ENCODE measurements at regions not wholly inside any gene's neighbourhood (a gene's known extent, or its start where the extent isn't known, plus 50 kb on each side); places are given as distances from the start of the nearest gene placed in this dataset.

DNA sequence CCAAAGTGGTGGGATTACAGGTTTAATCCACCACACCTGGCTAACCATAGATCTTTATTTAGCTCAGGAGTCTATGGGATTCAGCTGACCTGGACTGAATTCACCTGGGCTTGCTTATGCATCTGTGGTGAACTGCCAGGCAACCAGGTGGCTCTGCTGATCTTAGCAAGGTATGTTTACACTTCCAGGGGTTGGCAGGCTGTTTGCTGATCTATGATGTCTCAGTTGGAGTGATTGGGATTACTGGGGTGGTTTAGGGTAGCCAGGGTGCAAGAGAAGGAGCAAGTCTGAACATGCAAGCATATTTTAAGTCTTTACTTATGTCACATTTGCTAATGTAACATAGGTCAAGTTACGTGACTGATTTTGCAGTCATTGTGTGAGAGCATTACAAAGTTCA lies 63.6 kb upstream of the JAK2 start:
- DNase-seq, result no peak

DNA sequence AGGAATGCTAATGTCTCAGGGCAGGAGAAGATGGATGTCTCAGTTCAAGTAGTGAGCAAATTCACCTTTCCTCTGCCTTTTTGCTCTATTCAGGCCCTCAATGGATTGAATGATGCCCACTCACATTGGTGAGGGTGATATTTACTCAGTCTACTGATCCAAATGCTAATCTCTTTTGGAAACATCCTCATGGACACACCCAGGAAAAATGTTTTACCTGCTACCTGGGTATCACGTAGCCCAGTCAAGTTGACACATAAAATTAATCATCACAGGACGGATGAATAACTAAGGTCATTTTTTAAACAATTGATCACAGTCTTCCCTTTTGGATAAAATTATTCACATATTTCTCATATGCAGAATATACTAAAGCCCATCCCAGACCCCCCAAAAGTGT lies 63.0 kb upstream of the JAK2 start:
- DNase-seq, result no peak

DNA sequence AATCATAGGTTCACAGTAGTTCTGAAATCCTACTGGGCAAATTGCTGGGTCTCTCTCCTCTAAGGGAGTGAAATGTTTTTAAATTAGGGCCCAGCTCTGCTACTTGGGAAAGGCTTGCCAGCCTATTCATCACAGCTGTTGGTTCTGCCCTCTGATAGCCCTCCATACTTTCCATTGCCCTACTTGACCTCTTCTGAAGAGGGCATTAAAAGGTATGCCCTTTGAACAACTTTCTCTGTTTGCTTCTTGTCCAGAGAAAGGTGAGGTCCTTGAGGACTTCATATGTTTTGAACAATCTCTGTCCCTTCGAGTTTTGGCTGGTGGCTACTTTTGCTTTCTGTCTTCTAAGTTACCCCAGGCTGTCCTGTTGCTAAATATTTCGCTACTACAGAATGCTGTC lies 62.3 kb upstream of the JAK2 start:
- DNase-seq, result no peak

DNA sequence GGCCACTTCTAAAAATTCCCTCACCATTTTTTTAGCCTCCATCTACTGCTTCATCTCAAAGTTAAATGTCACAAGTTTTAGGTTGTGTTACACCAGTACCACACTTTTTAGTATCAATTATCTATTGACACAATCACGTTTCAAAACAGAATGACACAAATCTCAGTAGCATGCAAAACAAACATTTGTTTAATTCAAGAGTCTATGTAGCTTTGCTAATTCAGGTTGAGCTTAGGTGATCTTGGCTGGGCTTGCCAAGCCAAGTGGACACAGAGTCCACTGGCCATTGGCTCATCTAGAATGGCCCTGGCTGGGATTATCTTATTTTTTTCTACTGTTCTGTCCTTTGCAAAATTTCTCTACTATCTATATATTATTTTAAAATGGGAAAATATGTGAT lies 61.9 kb upstream of the JAK2 start:
- DNase-seq, result no peak

DNA sequence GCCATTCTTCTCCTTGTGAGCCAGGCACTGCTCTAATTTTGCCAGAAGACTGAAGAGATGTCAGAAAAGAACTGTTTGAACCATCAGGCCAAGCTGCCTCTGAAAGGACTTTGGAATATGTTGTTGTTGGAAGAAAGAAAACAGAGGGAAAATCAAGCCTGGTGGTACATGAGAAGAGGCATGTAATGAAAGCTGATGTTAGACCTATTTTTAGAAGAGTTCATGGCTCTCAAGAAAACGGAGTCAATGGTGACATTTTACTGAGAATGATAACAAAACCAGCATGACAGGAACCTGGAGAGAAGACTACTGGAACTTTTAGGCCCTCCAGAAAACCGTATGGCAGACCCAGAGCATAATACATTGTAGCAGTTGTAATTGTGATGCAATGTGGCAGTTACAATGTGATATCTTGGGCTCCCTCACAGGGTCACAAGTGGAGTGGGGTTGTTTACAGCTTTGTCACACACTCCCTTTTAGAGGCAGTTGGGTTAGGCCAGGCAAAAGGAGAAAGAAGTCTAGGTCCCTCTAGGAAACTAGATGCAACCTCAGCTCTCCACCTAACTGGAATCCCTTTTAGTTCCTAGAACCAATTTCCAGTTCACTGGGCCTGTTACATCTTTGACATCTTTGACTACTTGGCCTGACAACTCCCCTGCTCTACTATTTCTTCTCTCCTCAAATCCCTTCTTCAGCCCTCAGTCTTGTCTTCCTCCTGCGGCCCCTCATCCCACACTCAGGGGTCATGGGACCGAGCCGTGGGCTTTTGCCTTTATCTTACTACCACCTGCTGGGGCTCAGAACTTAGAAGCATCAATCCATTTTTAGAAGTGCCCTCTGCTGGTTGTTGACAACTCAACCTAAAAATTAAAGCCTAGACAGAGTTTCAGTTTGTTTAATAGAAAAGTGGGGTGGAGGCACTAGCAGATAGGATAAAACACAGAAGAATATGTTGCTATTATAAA lies 61.2 kb upstream of the JAK2 start:
- peak; percentile 12 for DNase-seq

DNA sequence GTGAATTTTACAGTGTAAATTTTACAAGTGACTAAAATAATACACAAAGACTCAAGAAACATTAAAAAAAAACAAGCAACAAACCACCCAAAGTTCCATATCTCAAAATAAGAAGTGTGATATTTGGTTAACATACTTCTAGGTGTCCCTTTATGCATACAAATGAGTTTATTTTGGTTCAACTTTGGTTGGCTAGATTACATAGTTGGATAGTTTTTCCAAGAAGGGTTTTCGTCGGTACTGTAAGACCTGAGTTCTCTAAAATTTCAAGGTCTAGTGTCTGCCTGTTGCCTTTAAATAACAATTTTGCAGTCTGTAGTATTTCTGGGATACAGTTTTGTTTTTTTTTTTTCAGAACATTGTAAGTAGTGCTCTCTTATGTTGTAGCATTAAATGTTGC lies 58.8 kb upstream of the JAK2 start:
- DNase-seq, result no peak

DNA sequence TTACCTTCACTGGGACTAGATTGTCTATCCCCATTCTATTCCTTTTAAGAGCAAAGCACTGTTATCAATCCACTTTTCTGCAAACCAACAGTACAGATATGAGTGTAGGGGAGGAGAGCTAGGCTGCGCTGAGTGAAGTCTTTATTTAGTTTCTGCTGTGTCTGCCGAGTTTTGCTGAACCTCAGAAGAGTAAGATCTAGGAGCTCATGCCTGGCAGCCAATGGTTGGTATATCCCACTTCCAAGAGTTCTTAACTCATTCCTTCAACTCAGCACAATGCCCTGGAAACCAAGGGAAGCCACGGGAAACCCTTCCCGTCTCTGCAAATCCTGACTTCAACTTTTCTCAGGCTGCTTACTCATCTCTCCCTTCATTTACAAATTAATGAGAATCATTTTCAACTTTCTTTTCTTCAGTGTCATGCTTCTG lies 58.0 kb upstream of the JAK2 start:
- no peak for DNase-seq

DNA sequence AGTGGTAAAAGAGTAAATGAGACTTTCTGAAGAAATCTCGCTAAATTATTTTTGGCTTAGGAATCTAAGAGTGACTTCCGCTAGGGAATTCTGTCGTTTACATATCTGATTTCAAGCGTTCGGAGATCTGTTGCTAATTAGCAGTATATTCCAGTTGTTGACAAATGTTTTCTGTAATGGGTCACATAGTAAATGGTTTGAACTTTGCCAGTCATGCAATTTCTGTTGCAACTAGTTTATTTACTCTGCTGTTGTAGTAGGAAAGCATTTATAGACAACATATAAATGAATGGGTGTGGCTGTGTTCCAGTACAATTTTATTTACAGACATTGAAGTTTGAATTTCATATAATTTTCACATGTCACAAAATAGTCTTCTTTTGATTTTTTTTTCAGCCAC lies 57.4 kb upstream of the JAK2 start:
- DNase-seq, result no peak

DNA sequence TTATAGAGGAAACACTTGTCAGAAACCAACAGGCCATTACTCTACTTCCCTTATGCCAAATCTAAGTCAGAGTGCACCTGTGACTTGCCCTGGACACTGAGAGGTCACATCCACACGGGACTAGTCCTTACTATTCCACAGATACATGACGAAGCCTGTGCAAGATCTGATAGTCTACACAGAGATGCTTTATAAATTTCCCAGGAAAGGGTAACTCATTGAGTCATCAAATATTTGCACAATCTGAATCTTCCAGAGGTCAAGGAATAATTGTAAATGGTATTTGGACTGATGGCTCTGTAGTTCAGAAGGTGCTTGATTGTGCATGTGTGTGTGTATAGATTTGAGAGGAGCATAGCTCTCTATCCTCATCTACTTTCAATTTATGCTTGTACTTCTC lies 55.2 kb upstream of the JAK2 start:
- no peak for DNase-seq

DNA sequence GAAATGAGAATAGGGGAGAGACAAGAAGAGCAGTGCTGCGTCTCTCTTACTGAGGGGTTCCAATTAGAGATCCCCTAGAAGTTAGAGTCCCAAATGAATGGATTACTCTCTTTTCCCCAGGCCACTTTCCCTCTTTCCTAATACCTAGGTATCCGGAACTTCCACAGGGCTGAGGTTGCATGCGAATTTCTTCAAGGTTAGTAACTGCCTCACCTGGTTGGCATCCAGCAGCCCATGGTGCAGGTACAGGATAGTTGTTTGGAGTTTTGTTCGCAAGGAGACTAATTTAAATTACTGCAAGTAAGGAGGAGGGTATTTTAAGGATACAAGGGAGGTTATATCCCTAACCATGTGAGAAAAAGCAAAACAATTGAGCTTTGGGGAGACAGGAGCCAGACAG lies 52.4 kb upstream of the JAK2 start:
- DNase-seq, result no peak

DNA sequence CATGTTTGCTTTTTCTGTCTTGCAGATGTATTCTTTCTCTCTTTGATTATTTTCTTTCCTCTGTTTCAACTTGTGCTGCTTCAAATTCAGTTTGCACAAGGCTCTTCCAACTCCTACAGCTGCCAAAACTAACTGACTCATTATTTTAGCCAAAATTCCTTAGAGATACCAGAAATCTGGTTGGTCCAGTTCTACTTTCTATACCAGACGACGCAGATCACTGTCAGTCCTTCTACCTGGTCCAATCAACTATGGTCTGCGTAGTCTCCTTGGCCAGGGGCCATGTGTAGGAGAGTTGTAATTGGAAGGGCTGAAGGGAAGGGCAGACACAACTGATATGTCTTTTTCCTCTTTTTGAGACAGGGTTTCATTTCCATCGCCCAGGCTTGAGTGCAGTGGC lies 51.9 kb upstream of the JAK2 start:
- no peak for DNase-seq

DNA sequence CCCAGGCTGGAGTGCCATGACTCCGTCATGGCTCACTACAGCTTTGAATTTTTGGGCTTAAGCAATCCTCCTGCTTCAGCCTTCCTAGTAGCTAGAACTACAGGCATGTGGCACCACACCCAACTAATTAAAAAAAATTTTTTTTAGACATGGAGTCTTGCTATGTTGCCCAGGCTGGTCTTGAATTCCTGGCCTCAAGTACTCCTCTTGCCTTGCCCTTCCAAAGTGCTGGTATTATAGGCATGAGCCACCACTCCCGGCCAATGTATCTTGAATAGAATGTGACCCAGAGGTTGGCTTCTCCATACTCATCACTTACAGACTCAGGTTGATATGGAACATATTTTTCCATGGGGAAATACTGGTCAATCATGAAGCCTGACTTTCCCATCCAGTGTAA lies 51.2 kb upstream of the JAK2 start:
- DNase-seq, result no peak

DNA sequence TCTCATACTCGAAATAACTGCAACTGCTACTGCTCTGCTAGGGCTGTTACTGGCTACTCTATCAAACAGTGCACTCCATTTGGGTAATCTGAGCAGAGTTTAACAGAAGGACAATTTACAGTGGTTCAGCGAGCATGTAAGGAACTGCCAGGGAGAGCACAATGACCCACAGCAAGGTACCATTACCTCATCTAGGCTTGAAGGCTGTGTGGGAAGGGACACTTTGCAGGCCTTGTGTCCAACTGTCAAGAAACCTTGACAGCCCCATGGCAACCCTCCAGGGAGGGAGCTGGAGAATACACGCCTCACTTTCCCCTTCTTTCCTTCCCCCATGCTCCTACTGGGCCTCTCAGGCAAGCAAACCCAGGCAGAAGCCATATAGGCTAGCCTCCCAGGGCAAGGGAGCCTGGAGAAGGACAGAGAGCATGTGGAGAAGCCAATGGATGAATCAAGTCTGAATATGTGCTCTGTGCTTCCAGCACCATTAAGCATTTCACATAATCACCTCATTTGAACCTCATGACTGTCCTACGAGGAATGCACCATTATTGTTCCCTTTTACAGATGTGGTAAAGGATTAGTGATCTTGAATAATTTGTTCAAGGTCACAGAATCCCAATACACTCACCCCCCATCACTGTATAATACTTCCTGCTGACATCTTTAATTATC lies 49.9 kb upstream of the JAK2 start:
- no peak for DNase-seq
